IPS-15b (cell line): ENCODE measurements at regions not wholly inside any gene's neighbourhood (a gene's known extent, or its start where the extent isn't known, plus 50 kb on each side); places are given as distances from the start of the nearest gene placed in this dataset.

ENCODE experiments used
- H3K27me3 ChIP-seq: one replicate; pipeline ENCODE4 v1.6.1; 2013; ENCODE audit warnings: low read length; ENCODE audit not compliant: control insufficient read depth, insufficient read depth
- H3K36me3 ChIP-seq: one replicate; pipeline ENCODE4 v1.6.1; 2013; ENCODE audit warnings: low read length; ENCODE audit not compliant: control insufficient read depth, insufficient read depth
- H3K4me1 ChIP-seq: one replicate; pipeline ENCODE4 v1.6.1; 2013; ENCODE audit warnings: mild to moderate bottlenecking, low read length; ENCODE audit not compliant: control insufficient read depth, insufficient read depth
- H3K4me3 ChIP-seq: one replicate; pipeline ENCODE4 v1.5.1; 2013; ENCODE audit warnings: low read depth, low read length
- H3K9ac ChIP-seq: one replicate; pipeline ENCODE4 v1.6.1; 2013; ENCODE audit warnings: low read depth, mild to moderate bottlenecking, low read length
- H3K9me3 ChIP-seq: one replicate; pipeline ENCODE4 v1.6.1; 2013; ENCODE audit warnings: mild to moderate bottlenecking, low read length; ENCODE audit not compliant: control insufficient read depth, insufficient read depth

- Histone ChIP-seq H3K4me1 (no peaks in the 10 kb centered on the region), H3K4me3 (no peak overlapping the region), H3K36me3 (no peaks in the 10 kb centered on the region), H3K27me3 (no peaks in the 10 kb centered on the region), H3K9ac (no peak overlapping the region), H3K9me3 (no peaks in the 10 kb centered on the region)
Observed at GRCh38 chr1:69414574-69414973, 153.1 kb upstream of the LRRC7 start.

DNA sequence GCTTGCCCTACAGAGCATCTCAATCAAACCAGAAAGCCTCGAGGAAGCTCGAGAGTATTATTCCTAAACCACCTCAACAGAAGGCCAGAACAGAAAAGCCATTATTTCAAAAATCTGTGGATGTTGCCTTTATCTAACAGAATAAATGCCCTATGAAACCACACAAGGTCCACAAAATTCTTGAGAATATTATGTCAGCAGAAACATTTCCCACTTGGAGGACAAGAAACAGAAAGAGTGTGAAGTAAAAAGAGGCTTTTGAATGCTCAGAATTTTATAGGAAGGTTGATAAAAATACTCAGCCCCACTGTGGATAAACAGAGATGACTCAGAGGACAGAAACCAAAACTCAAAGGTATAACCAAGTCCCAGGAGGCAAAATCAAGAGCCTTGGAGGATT, 146.4 kb upstream of the LRRC7 start:
- Histone ChIP-seq H3K9ac (no peak overlapping the region), H3K9me3 (no peaks in the 10 kb centered on the region), H3K4me3 (no peak overlapping the region), H3K27me3 (no peaks in the 10 kb centered on the region), H3K36me3 (no peaks in the 10 kb centered on the region), H3K4me1 (no peaks in the 10 kb centered on the region)

GRCh38 chr1:69425871-69426270, 141.9 kb upstream of the LRRC7 start:
- Histone ChIP-seq H3K36me3 (no peaks in the 10 kb centered on the region), H3K9ac (no peak overlapping the region), H3K27me3 (no peaks in the 10 kb centered on the region), H3K9me3 (no peaks in the 10 kb centered on the region), H3K4me1 (no peaks in the 10 kb centered on the region), H3K4me3 (no peak overlapping the region)

GRCh38 chr1:69426401-69426800, 141.3 kb upstream of the LRRC7 start:
- Histone ChIP-seq H3K9me3 (no peaks in the 10 kb centered on the region), H3K9ac (no peak overlapping the region), H3K4me1 (no peaks in the 10 kb centered on the region), H3K36me3 (no peaks in the 10 kb centered on the region), H3K27me3 (no peaks in the 10 kb centered on the region), H3K4me3 (no peak overlapping the region)

DNA sequence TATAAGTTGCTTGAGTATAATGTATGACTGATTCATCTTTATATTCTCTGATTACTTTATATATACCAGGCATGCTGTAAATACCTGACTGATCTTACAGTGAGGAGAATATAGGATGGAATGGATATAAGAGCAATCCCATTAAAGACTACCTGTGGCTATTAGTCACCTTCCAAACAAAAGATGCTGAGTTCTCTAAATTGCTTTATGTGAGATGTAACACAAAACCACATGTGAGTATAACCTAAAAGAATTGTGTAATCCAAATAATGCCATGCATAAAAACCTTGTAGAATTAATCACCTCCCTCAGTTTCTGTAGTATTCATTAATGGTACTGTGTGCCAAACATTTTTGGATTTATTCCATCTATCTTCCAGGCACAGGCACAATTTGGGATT, 134.6 kb upstream of the LRRC7 start:
- Histone ChIP-seq H3K36me3 (no peaks in the 10 kb centered on the region), H3K27me3 (no peaks in the 10 kb centered on the region), H3K9ac (no peak overlapping the region), H3K4me3 (no peak overlapping the region), H3K9me3 (no peaks in the 10 kb centered on the region), H3K4me1 (no peaks in the 10 kb centered on the region)

GRCh38 chr1:69436151-69436550, 131.6 kb upstream of the LRRC7 start:
- Histone ChIP-seq H3K4me1 (no peaks in the 10 kb centered on the region), H3K9me3 (no peaks in the 10 kb centered on the region), H3K36me3 (no peaks in the 10 kb centered on the region), H3K4me3 (no peak overlapping the region), H3K27me3 (no peaks in the 10 kb centered on the region), H3K9ac (no peak overlapping the region)

GRCh38 chr1:69438056-69438795, 129.5 kb upstream of the LRRC7 start:
- Histone ChIP-seq H3K36me3 (no peaks in the 10 kb centered on the region), H3K9ac (no peak overlapping the region), H3K27me3 (no peaks in the 10 kb centered on the region), H3K9me3 (no peaks in the 10 kb centered on the region), H3K4me1 (no peaks in the 10 kb centered on the region), H3K4me3 (no peak overlapping the region)

GRCh38 chr1:69441496-69441895, 126.2 kb upstream of the LRRC7 start:
- no peak overlapping the region for H3K9ac ChIP-seq
- no peaks in the 10 kb centered on the region for H3K27me3 ChIP-seq
- H3K4me3 ChIP-seq = no peak overlapping the region
- H3K36me3 ChIP-seq = no peaks in the 10 kb centered on the region
- no peaks in the 10 kb centered on the region for H3K4me1 ChIP-seq
- no peaks in the 10 kb centered on the region for H3K9me3 ChIP-seq

- Histone ChIP-seq H3K4me1 (peaks cover 3% of the 10 kb centered on the region), H3K4me3 (no peak overlapping the region), H3K9me3 (no peaks in the 10 kb centered on the region), H3K36me3 (no peaks in the 10 kb centered on the region), H3K27me3 (no peaks in the 10 kb centered on the region), H3K9ac (no peak overlapping the region)
Observed at GRCh38 chr1:69451196-69451595, 116.5 kb upstream of the LRRC7 start.

DNA sequence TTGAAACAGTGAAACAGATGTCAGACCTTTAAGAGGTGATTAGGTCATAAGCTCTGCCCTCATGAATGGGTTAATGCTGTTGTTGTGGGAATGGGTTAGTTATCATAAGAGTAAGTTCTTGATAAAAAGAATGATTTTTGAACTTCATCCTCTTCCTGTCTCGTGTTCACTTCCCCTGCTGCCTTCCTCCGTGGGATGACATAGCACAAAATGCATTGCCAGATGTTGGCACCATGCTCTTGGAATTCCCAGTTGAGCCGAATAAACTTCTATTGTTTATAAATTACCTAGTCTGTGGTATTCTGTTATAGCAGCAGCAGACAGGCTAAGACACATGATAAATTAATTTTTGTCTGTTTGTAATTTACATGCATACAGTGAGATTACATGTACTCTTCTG, 112.0 kb upstream of the LRRC7 start:
- Histone ChIP-seq H3K27me3 (no peaks in the 10 kb centered on the region), H3K36me3 (no peaks in the 10 kb centered on the region), H3K9me3 (no peaks in the 10 kb centered on the region), H3K9ac (no peak overlapping the region), H3K4me3 (no peak overlapping the region), H3K4me1 (peaks cover 2% of the 10 kb centered on the region)

DNA sequence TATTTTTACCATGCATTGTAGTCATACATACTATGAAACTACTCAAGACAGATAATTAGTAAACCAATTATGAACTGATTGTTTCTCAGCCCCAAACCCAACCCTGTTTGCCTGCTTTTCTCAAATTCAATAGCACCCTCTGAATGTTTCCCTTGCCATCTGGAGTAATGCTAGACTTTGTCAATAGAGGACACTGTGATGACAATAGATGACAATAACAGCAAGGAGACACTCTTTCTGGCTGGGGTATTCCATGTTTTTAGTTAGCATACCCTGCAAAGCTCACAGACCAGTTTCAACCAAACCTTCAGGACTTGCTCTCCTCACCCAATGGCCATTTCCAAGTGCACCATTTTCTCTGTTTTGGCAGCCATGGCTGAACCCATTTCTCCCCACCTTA, 108.5 kb upstream of the LRRC7 start:
- H3K27me3 ChIP-seq = no peaks in the 10 kb centered on the region
- H3K36me3 ChIP-seq = no peaks in the 10 kb centered on the region
- no peaks in the 10 kb centered on the region for H3K9me3 ChIP-seq
- no peak overlapping the region for H3K4me3 ChIP-seq
- H3K9ac ChIP-seq = no peak overlapping the region
- no peaks in the 10 kb centered on the region for H3K4me1 ChIP-seq

DNA sequence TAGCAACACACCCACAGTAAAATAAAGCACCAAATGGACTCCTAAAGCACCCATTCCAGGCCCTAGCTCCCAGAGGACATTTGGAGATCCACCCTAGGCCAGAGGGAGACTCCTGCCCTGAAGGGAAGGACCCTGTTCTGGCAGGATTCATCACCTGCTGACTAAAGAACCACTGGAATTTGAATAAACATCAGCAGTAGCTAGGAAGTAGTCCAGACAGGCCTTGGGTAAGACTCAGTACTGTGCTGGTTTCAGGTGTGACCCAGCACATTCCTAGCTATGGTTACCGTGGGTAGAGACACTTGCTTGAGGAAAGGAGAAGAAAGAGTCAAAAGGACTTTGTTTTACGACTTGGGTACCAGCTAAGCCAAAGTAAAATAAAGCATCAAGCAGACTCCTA, 92.7 kb upstream of the LRRC7 start:
- Histone ChIP-seq H3K4me3 (no peak overlapping the region), H3K9me3 (no peaks in the 10 kb centered on the region), H3K4me1 (no peaks in the 10 kb centered on the region), H3K27me3 (no peaks in the 10 kb centered on the region), H3K36me3 (no peaks in the 10 kb centered on the region), H3K9ac (no peak overlapping the region)
